Naive thymus-derived CD4-positive, alpha-beta T cell (primary cell): ENCODE measurements at regions not wholly inside any gene's neighbourhood (a gene's known extent, or its start where the extent isn't known, plus 50 kb on each side); places are given as distances from the start of the nearest gene placed in this dataset.

Experiments used
- ATAC-seq: fragments of 150-1000 bp; cut with Tn5 transposase; 2 replicates; pipeline ENCODE4 v1.10.0; 2021; ENCODE audit warnings: mild to moderate bottlenecking, moderate library complexity
- CTCF ChIA-PET: fragments of 350-600 bp; sonication (Branson Sonifier 250); formaldehyde crosslinking; loops from one replicate; lab custom pipeline; 2021; ENCODE audit warnings: antibody characterized with exemption; lab: Charles Lee
- POLR2A ChIA-PET: fragments of 350-600 bp; sonication (Branson Sonifier 250); formaldehyde crosslinking; loops from one replicate; lab custom pipeline; 2021; ENCODE audit warnings: antibody characterized with exemption, inconsistent platforms; lab: Charles Lee
- DNase-seq, 9 donors: peaks; one replicate each; pipeline versions ENCODE4 v3.0.0 to v3.0.0-alpha.2; 2020 to 2022; ENCODE audit warnings: mixed read lengths in 1 of 9
- H3K27ac ChIP-seq: one replicate; pipeline ENCODE4 v1.7.0; 2013; ENCODE audit warnings: mild to moderate bottlenecking, low read depth, low read length, moderate library complexity
- H3K27me3 ChIP-seq, 2 donors: one replicate each; pipeline ENCODE4 v1.7.0; 2013; ENCODE audit warnings: low read length in 2 of 2, mild to moderate bottlenecking in 2 of 2, moderate library complexity in 2 of 2; ENCODE audit not compliant: control insufficient read depth in 2 of 2, insufficient read depth in 2 of 2
- H3K36me3 ChIP-seq, 3 experiments: 1 replicate in 2 of 3; 2 replicates in 1 of 3; pipeline ENCODE4 v1.7.0; 2013; ENCODE audit warnings: low read length in 3 of 3, mild to moderate bottlenecking in 3 of 3, moderate library complexity in 1 of 3; ENCODE audit not compliant: insufficient read depth in 3 of 3, control insufficient read depth in 2 of 3
- H3K4me1 ChIP-seq, 2 donors: one replicate each; pipeline ENCODE4 v1.7.0; 2013; ENCODE audit warnings: low read length in 2 of 2, mild to moderate bottlenecking in 2 of 2, moderate library complexity in 1 of 2; ENCODE audit not compliant: control insufficient read depth in 2 of 2, insufficient read depth in 2 of 2
- H3K4me3 ChIP-seq: 2 replicates; pipeline ENCODE4 v1.7.0; 2013; ENCODE audit warnings: mild to moderate bottlenecking, low read length
- H3K9me3 ChIP-seq, 3 experiments: 1 replicate in 2 of 3; 2 replicates in 1 of 3; pipeline ENCODE4 v1.7.0; 2013; ENCODE audit warnings: low read length in 3 of 3; ENCODE audit not compliant: control insufficient read depth in 2 of 3
- H3K27ac Mint-ChIP-seq, 9 donors: one replicate each; pipeline ENCODE4 v1.8.0; 2020 to 2022; ENCODE audit warnings: mixed read lengths in 9 of 9, mild to moderate bottlenecking in 8 of 9, moderate library complexity in 5 of 9, inconsistent platforms in 2 of 9
- H3K27me3 Mint-ChIP-seq, 5 donors: one replicate each; pipeline ENCODE4 v1.8.0; 2021 to 2022; ENCODE audit warnings: mixed read lengths in 5 of 5, mild to moderate bottlenecking in 1 of 5
- H3K36me3 Mint-ChIP-seq, 5 donors: one replicate each; pipeline ENCODE4 v1.8.0; 2020 to 2022; ENCODE audit warnings: mixed read lengths in 5 of 5, mild to moderate bottlenecking in 3 of 5, inconsistent platforms in 1 of 5
- H3K4me1 Mint-ChIP-seq, 7 donors: one replicate each; pipeline ENCODE4 v1.8.0; 2020 to 2022; ENCODE audit warnings: mixed read lengths in 7 of 7, mild to moderate bottlenecking in 3 of 7, inconsistent platforms in 1 of 7
- H3K4me3 Mint-ChIP-seq, 10 donors: one replicate each; pipeline ENCODE4 v1.8.0; 2020 to 2022; ENCODE audit warnings: mild to moderate bottlenecking in 10 of 10, mixed read lengths in 10 of 10, moderate library complexity in 6 of 10, inconsistent platforms in 2 of 10
- H3K9me3 Mint-ChIP-seq, 11 donors: one replicate each; pipeline ENCODE4 v1.8.0; 2020 to 2022; ENCODE audit warnings: mixed read lengths in 11 of 11, mild to moderate bottlenecking in 4 of 11, inconsistent platforms in 1 of 11, moderate library complexity in 1 of 11
- intact Hi-C, 2 donors: fragments of 100-400 bp; cut with micrococcal nuclease; formaldehyde crosslinking; loops; one replicate each; pipeline ENCODE4 v1.15.1; 2023

DNA sequence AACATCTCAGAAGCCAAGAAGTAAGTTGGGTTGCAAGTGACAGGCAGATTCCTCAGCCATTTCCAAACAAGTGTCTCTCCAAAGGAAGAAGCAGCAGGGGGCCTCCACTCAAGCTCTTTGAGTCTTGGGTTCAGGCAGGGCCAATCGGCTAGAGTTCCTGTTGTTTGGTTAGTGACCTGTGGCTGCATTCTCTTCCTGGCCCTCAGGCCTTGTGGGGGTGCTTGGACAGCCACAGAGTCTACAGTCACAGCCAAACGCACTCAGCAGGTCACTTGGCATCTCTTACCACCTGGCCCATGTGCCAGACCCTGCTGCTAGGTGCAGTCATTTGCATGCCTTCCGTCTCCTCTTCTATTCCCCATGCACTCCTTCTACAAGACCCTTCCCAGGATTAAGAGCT, 353.9 kb downstream of the GRIN2B start:
- Mint-ChIP-seq H3K36me3 (no peaks in the 10 kb centered on the region), H3K4me3 (no peak overlapping the region), H3K27me3 (peaks cover 0 to 20% (median 3%) of the 10 kb centered on the region in 5 donors), H3K27ac (no peak overlapping the region), H3K4me1 (no peaks in the 10 kb centered on the region), H3K9me3 (peaks cover 0 to 12% (median 0%) of the 10 kb centered on the region in 11 donors)
- Histone ChIP-seq H3K27ac (no peak overlapping the region), H3K9me3 (no peaks in the 10 kb centered on the region), H3K4me1 (no peaks in the 10 kb centered on the region), H3K4me3 (no peak overlapping the region), H3K27me3 (no peaks in the 10 kb centered on the region), H3K36me3 (no peaks in the 10 kb centered on the region)
- no peak for DNase-seq
- CTCF ChIA-PET = no interaction called here
- intact Hi-C loops = no loop called here
- POLR2A ChIA-PET = no interaction called here
- ATAC-seq = no peak

DNA sequence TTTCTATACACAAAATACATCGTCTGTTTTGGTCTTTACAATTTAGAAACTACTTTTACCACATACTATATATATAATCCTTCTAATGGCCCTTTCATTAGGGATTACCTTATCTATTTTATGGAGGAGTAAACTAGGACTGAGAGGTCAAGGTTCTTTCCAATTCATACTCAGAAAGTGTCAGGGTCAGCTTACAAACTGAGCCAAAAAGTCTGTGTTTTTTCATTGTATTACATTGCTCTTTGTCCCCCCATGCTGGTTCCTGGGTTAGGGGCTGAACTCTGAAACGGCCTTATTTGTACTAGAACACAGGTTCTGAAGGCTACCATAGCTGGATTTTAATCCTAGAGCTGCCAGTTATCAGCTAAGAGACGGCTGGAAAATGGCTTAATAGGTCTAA, 368.1 kb downstream of the GRIN2B start:
- H3K27me3 Mint-ChIP-seq = peaks cover 0 to 4% (median 0%) of the 10 kb centered on the region in 5 donors
- H3K4me1 Mint-ChIP-seq = no peaks in the 10 kb centered on the region
- no peak for ATAC-seq
- intact Hi-C loops = no loop called here
- no peaks in the 10 kb centered on the region for H3K27me3 ChIP-seq
- POLR2A ChIA-PET = no interaction called here
- no peak overlapping the region for H3K27ac Mint-ChIP-seq
- no peak for DNase-seq
- H3K9me3 ChIP-seq = no peaks in the 10 kb centered on the region
- H3K36me3 Mint-ChIP-seq = no peaks in the 10 kb centered on the region
- H3K4me3 ChIP-seq = no peak overlapping the region
- H3K4me3 Mint-ChIP-seq = no peak overlapping the region
- CTCF ChIA-PET = no interaction called here
- H3K36me3 ChIP-seq = no peaks in the 10 kb centered on the region
- peaks cover 0 to 5% (median 0%) of the 10 kb centered on the region in 11 donors for H3K9me3 Mint-ChIP-seq
- H3K4me1 ChIP-seq = no peaks in the 10 kb centered on the region
- H3K27ac ChIP-seq = no peak overlapping the region

DNA sequence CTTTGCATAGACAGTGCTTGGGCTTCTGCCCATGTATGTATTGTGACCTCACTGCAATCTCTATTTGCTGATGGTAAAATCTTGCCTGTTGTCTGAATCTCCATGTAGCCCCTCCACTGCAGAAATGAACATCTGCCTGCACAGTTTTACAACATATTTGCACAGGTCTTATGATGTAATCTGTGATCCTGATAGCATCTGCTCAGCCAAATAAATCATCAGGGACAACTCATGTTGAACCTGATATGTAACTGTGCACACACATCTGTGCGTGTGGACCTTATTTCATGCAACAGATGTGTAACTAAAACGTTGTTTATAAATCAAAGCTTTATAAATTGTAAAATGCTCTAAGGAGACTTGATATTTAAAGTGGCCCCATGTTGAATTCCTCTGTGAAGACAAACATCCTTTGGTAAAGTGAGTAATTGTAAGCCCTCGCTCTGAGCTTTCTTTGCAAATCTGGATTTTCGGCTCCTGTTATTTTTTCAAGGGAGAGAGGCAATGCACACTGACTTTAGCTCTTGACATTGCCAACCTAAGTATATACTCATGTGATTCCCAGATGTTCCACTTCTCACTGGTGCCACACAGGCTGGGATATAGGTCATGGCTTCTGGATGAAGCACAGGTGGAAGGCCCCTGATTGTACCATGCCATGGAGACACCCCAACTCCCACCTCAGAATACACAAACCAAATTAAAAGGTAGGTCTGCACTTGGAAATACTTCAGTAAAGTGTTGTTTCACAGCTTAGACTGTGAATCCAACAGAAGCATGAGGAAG, 371.3 kb downstream of the GRIN2B start:
- intact Hi-C loops = no loop called here
- Mint-ChIP-seq H3K36me3 (no peaks in the 10 kb centered on the region), H3K4me1 (no peaks in the 10 kb centered on the region), H3K27ac (no peak overlapping the region), H3K9me3 (peaks cover 0 to 5% (median 0%) of the 10 kb centered on the region in 11 donors), H3K27me3 (peaks cover 0 to 18% (median 1%) of the 10 kb centered on the region in 5 donors), H3K4me3 (no peak overlapping the region)
- Histone ChIP-seq H3K36me3 (no peaks in the 10 kb centered on the region), H3K9me3 (no peaks in the 10 kb centered on the region), H3K4me3 (no peak overlapping the region), H3K27me3 (no peaks in the 10 kb centered on the region), H3K27ac (no peak overlapping the region), H3K4me1 (no peaks in the 10 kb centered on the region)
- ChIA-PET CTCF (no interaction called here), POLR2A (no interaction called here)
- no peak for ATAC-seq
- no peak for DNase-seq

DNA sequence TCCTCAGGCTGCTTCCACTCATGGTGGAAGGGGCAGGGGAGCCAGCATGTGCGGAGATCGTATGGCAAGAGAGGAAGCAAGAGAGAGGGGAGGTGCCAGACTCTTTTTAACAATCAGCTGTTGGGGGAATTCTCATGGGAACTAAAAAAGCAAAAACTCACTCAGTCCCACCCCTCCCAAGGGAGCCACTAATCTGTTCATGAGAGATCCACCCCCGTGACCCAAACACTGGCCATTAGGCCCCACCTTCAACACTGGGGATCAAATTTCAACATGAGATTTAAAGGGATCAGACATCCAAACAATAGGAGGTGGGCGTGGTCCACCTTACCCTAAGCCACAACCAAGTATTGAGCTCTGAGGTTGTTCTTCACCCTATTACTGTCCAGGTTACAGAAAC, 375.1 kb downstream of the GRIN2B start:
- ATAC-seq = no peak
- ChIA-PET POLR2A (no interaction called here), CTCF (no interaction called here)
- no peak for DNase-seq
- intact Hi-C loops = no loop called here
- Mint-ChIP-seq H3K9me3 (peaks cover 0 to 5% (median 0%) of the 10 kb centered on the region in 11 donors), H3K4me1 (no peaks in the 10 kb centered on the region), H3K4me3 (no peak overlapping the region), H3K36me3 (no peaks in the 10 kb centered on the region), H3K27ac (no peak overlapping the region), H3K27me3 (peaks cover 0 to 18% (median 7%) of the 10 kb centered on the region in 5 donors)
- no peaks in the 10 kb centered on the region for H3K27me3 ChIP-seq
- H3K9me3 ChIP-seq = no peaks in the 10 kb centered on the region
- no peak overlapping the region for H3K27ac ChIP-seq
- H3K4me3 ChIP-seq = no peak overlapping the region
- no peaks in the 10 kb centered on the region for H3K36me3 ChIP-seq
- H3K4me1 ChIP-seq = no peaks in the 10 kb centered on the region

DNA sequence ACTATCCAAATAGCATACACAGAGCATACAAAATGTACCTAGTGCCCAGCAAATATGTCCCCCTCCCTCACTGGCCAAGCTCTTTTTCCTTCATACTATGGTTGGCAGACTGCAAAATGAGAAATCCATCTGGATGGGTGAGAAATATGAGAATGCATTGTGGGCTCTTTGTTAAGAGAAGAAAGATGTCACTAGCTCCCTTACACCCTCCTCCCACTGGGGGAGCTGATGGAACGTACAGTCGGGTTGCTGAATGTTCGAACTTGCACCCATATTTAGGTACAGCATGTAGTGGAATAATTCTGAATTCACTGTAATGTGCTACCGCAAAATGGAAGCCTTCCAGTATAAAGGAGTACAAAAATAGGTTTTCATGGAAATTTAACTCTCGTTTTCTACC, 377.4 kb downstream of the GRIN2B start:
- Histone ChIP-seq H3K36me3 (no peaks in the 10 kb centered on the region), H3K27ac (no peak overlapping the region), H3K9me3 (no peaks in the 10 kb centered on the region), H3K4me3 (no peak overlapping the region), H3K4me1 (no peaks in the 10 kb centered on the region), H3K27me3 (no peaks in the 10 kb centered on the region)
- no peak overlapping the region for H3K4me3 Mint-ChIP-seq
- H3K9me3 Mint-ChIP-seq = peaks cover 0 to 5% (median 0%) of the 10 kb centered on the region in 11 donors
- POLR2A ChIA-PET = no interaction called here
- CTCF ChIA-PET = no interaction called here
- ATAC-seq (no peak), DNase-seq (no peak)
- no peaks in the 10 kb centered on the region for H3K4me1 Mint-ChIP-seq
- H3K27me3 Mint-ChIP-seq = peaks cover 0 to 18% (median 8%) of the 10 kb centered on the region in 5 donors
- no peaks in the 10 kb centered on the region for H3K36me3 Mint-ChIP-seq
- intact Hi-C loops = no loop called here
- no peak overlapping the region for H3K27ac Mint-ChIP-seq

DNA sequence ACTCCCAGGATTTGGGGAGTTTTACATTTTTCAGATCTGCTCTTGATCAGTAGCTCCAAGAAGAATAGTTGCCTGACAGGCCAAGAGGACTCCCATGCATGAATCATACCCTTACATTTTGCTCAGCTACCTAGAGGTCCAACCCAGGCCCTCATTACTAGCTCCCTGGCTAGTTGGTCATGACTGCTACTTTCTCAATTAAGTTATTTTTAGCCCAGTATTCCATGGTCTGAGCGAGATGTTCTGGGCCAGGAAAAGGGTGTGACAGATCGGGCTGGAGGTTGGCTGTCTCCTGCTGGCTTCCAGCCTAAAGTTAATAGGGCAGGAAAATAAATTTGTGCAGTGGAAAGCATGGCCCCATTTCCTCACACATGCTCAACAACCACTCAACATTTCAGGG, 379.2 kb downstream of the GRIN2B start:
- H3K4me1 Mint-ChIP-seq = peaks cover 0 to 1% (median 0%) of the 10 kb centered on the region in 7 donors
- H3K27me3 ChIP-seq = no peaks in the 10 kb centered on the region
- H3K36me3 Mint-ChIP-seq = no peaks in the 10 kb centered on the region
- intact Hi-C loops = no loop called here
- H3K4me3 ChIP-seq = no peak overlapping the region
- no peak for DNase-seq
- no peak overlapping the region for H3K4me3 Mint-ChIP-seq
- ChIA-PET POLR2A (no interaction called here), CTCF (no interaction called here)
- H3K27ac ChIP-seq = no peak overlapping the region
- no peaks in the 10 kb centered on the region for H3K9me3 ChIP-seq
- no peak overlapping the region for H3K27ac Mint-ChIP-seq
- no peaks in the 10 kb centered on the region for H3K36me3 ChIP-seq
- H3K4me1 ChIP-seq = no peaks in the 10 kb centered on the region
- H3K27me3 Mint-ChIP-seq = peaks cover 0 to 16% (median 11%) of the 10 kb centered on the region in 5 donors
- H3K9me3 Mint-ChIP-seq = peaks cover 0 to 5% (median 0%) of the 10 kb centered on the region in 11 donors
- no peak for ATAC-seq

DNA sequence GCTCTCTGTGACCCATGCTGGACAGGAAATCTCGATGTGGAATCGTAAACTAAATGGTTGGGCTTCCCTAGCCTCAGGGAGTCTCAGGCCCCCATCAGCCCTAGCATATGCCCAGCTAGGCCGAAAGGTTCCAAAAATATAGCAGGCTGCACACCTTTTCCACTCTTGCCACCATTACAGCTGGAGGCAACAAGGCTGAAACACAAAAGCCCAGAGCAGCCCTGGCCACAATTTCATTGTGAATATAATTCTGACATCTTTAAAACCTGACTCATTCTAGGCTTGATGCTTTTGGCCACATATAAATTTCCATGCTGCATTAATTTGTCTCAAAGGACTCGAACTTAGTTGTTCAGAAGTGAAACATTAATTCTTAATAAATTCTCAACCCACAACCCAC, 382.2 kb downstream of the GRIN2B start:
- H3K36me3 ChIP-seq = no peaks in the 10 kb centered on the region
- no peak overlapping the region for H3K27ac Mint-ChIP-seq

More for the DNA sequence above, 382.2 kb downstream of the GRIN2B start:
- CTCF ChIA-PET = no interaction called here
- peaks cover 0 to 6% (median 3%) of the 10 kb centered on the region in 5 donors for H3K27me3 Mint-ChIP-seq
- H3K4me3 ChIP-seq = no peak overlapping the region
- no peak for DNase-seq
- POLR2A ChIA-PET = no interaction called here
- no peak overlapping the region for H3K27ac ChIP-seq
- H3K4me1 Mint-ChIP-seq = peaks cover 0 to 1% (median 0%) of the 10 kb centered on the region in 7 donors
- ATAC-seq = no peak
- intact Hi-C loops = no loop called here
- H3K4me3 Mint-ChIP-seq = no peak overlapping the region
- H3K9me3 ChIP-seq = no peaks in the 10 kb centered on the region
- no peaks in the 10 kb centered on the region for H3K36me3 Mint-ChIP-seq
- H3K9me3 Mint-ChIP-seq = peaks cover 0 to 6% (median 0%) of the 10 kb centered on the region in 11 donors
- no peaks in the 10 kb centered on the region for H3K4me1 ChIP-seq
- no peaks in the 10 kb centered on the region for H3K27me3 ChIP-seq
